NB4 (cell line): ENCODE measurements at regions not wholly inside any gene's neighbourhood (a gene's known extent, or its start where the extent isn't known, plus 50 kb on each side); places are given as distances from the start of the nearest gene placed in this dataset.

Experiments used
- POLR2A ChIP-seq: IDR thresholded peaks from 2 replicates; pipeline ENCODE4 v1.6.1; 2011; ENCODE audit warnings: mild to moderate bottlenecking; ENCODE audit not compliant: insufficient read length; ENCODE audit errors: extremely low read depth
- TF ChIP-seq, protein P1 (sequence below): IDR thresholded peaks from one replicate; pipeline ENCODE4 v1.5.1; 2012; ENCODE audit warnings: low read depth, low read length

DNA sequence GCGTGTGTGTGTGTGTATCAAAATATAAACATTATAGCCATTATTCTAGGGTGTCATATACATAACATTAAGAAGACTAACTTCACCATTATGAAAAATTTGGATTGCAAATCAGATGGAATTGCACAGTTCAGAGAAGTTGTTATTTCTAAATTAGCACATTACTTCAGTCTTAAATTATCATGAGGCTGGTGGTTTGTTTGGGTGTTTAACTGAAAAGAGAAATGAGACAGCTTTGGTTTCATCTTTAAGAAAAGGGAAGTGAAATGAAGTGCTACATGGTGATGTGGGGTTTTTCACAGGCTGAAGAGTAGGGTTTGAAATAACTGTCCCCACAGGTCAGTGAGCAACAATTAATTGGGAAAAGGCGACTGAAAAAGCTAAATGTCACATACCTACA is 161.2 kb upstream of the XIRP2 start:
- TF ChIP-seq, protein P1, sequence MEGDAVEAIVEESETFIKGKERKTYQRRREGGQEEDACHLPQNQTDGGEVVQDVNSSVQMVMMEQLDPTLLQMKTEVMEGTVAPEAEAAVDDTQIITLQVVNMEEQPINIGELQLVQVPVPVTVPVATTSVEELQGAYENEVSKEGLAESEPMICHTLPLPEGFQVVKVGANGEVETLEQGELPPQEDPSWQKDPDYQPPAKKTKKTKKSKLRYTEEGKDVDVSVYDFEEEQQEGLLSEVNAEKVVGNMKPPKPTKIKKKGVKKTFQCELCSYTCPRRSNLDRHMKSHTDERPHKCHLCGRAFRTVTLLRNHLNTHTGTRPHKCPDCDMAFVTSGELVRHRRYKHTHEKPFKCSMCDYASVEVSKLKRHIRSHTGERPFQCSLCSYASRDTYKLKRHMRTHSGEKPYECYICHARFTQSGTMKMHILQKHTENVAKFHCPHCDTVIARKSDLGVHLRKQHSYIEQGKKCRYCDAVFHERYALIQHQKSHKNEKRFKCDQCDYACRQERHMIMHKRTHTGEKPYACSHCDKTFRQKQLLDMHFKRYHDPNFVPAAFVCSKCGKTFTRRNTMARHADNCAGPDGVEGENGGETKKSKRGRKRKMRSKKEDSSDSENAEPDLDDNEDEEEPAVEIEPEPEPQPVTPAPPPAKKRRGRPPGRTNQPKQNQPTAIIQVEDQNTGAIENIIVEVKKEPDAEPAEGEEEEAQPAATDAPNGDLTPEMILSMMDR: no peak
- no peak for TF ChIP-seq POLR2A
